HuH-7 (cell line): ENCODE measurements at regions not wholly inside any gene's neighbourhood (a gene's known extent, or its start where the extent isn't known, plus 50 kb on each side); places are given as distances from the start of the nearest gene placed in this dataset.
"Not testable (repeated sequence)": the region's sequence is repeated elsewhere in the genome, so short reads cannot be mapped to it uniquely, and the experiment has no call there.

Experiments used
- DNase-seq: peaks from one replicate; pipeline ENCODE4 v3.0.0; 2011; ENCODE audit warnings: low spot score

GRCh38 chr15:69554279-69554961, 101.8 kb downstream of the RPLP1 start:
- DNase-seq, result peak; percentile 64

GRCh38 chr15:69555080-69555479, 102.5 kb downstream of the RPLP1 start:
- DNase-seq, result no peak

GRCh38 chr15:69556344-69556743, 103.7 kb downstream of the RPLP1 start:
- no peak for DNase-seq

- DNase-seq, result no peak
Observed at GRCh38 chr15:69557020-69557706, 104.5 kb downstream of the RPLP1 start.

GRCh38 chr15:69557707-69558409, 105.2 kb downstream of the RPLP1 start:
- no peak for DNase-seq

GRCh38 chr15:69559440-69560190, 107.0 kb downstream of the RPLP1 start:
- no peak for DNase-seq

- DNase-seq, result peak; percentile 75
Observed at GRCh38 chr15:69561071-69561784, 108.6 kb downstream of the RPLP1 start.

GRCh38 chr15:69562116-69562515, 109.5 kb downstream of the RPLP1 start:
- no peak for DNase-seq

GRCh38 chr15:69562564-69562963, 109.9 kb downstream of the RPLP1 start:
- DNase-seq, result peak; percentile 56

- DNase-seq, result no peak
Observed at GRCh38 chr15:69565066-69565655, 112.5 kb downstream of the RPLP1 start.

GRCh38 chr15:69567238-69567760, 114.7 kb downstream of the RPLP1 start:
- not testable (repeated sequence) for DNase-seq

GRCh38 chr15:69568173-69569009, 115.8 kb downstream of the RPLP1 start:
- no peak for DNase-seq

GRCh38 chr15:69570454-69570853, 117.8 kb downstream of the RPLP1 start:
- no peak for DNase-seq

GRCh38 chr15:69570997-69571396, 118.4 kb downstream of the RPLP1 start:
- no peak for DNase-seq

- DNase-seq, result not testable (repeated sequence)
Observed at GRCh38 chr15:69573278-69573677, 120.7 kb downstream of the RPLP1 start.

GRCh38 chr15:69573815-69574475, 121.3 kb downstream of the RPLP1 start:
- no peak for DNase-seq

- DNase-seq, result no peak
Observed at GRCh38 chr15:69574506-69574905, 121.9 kb downstream of the RPLP1 start.

- no peak for DNase-seq
Observed at GRCh38 chr15:69575387-69575786, 122.8 kb downstream of the RPLP1 start.

GRCh38 chr15:69576035-69576526, 123.5 kb downstream of the RPLP1 start:
- no peak for DNase-seq
